PC-3 (cell line): ENCODE measurements at regions not wholly inside any gene's neighbourhood (a gene's known extent, or its start where the extent isn't known, plus 50 kb on each side); places are given as distances from the start of the nearest gene placed in this dataset.

Experiments used
- ATAC-seq: fragments of 200-7000 bp; cut with Tn5 transposase; 2 replicates; pipeline ENCODE4 v1.9.1; 2020; ENCODE audit warnings: mild to moderate bottlenecking, moderate library complexity
- BruUV-seq: library from RNA; stranded (reverse); fragments of 400-500 nt; replicated peaks from 2 replicates; lab custom pipeline; 2021; lab: Mats Ljungman, UMichigan
- CTCF ChIA-PET: fragments of 300-600 bp; sonication (Branson Sonifier 250); formaldehyde crosslinking; loops from one replicate; lab custom pipeline; 2022; ENCODE audit warnings: antibody characterized with exemption; lab: Charles Lee
- POLR2A ChIA-PET: fragments of 300-600 bp; sonication (Branson Sonifier 250); formaldehyde crosslinking; loops from one replicate; lab custom pipeline; 2022; ENCODE audit warnings: antibody characterized with exemption; ENCODE audit not compliant: unreplicated experiment; lab: Charles Lee
- DNase-seq: peaks from one replicate; pipeline ENCODE4 v3.0.0-alpha.2; 2015
- H2AFZ ChIP-seq: fragments of 300-600 bp; sonication (generic); 2 replicates; pipeline ENCODE4 v1.6.0; 2016; ENCODE audit warnings: antibody characterized with exemption, low read length
- H3F3A ChIP-seq: fragments of 300-600 bp; sonication (generic); one replicate; pipeline ENCODE4 v1.6.0; 2017; ENCODE audit warnings: antibody characterized with exemption, low read length, control low read depth, mild to moderate bottlenecking; ENCODE audit not compliant: unreplicated experiment
- H3K27ac ChIP-seq: fragments of 300-600 bp; sonication (generic); 2 replicates; pipeline ENCODE4 v1.5.1; 2016; ENCODE audit warnings: mild to moderate bottlenecking, low read length
- H3K27me3 ChIP-seq: fragments of 300-600 bp; sonication (generic); 2 replicates; pipeline ENCODE4 v1.6.1; 2016; ENCODE audit warnings: low read length, mixed read lengths
- H3K36me3 ChIP-seq: fragments of 300-600 bp; sonication (generic); 2 replicates; pipeline ENCODE4 v1.6.1; 2016; ENCODE audit warnings: low read depth, mixed run types, low read length, mixed read lengths
- H3K4me1 ChIP-seq: fragments of 300-600 bp; sonication (generic); 2 replicates; pipeline ENCODE4 v1.5.1; 2016; ENCODE audit warnings: low read length; ENCODE audit not compliant: insufficient read depth
- H3K4me2 ChIP-seq: fragments of 300-600 bp; sonication (generic); 2 replicates; pipeline ENCODE4 v1.6.0; 2016; ENCODE audit warnings: low read length
- H3K4me3 ChIP-seq: fragments of 300-600 bp; sonication (generic); 2 replicates; pipeline ENCODE4 v1.5.1; 2016; ENCODE audit warnings: mild to moderate bottlenecking, low read length, mixed read lengths
- H3K79me2 ChIP-seq: fragments of 300-600 bp; sonication (generic); 2 replicates; pipeline ENCODE4 v1.6.1; 2017; ENCODE audit warnings: low read length, mixed read lengths
- H3K9ac ChIP-seq: fragments of 300-600 bp; sonication (generic); 2 replicates; pipeline ENCODE4 v1.6.0; 2016; ENCODE audit warnings: mild to moderate bottlenecking, low read length
- H3K9me2 ChIP-seq: fragments of 300-600 bp; sonication (generic); replicated peaks from 2 replicates; pipeline ENCODE4 v1.6.1; 2016; ENCODE audit warnings: mixed run types, low read length, mixed read lengths
- H3K9me3 ChIP-seq: fragments of 300-600 bp; sonication (generic); 2 replicates; pipeline ENCODE4 v1.6.1; 2016; ENCODE audit warnings: low read length, mixed read lengths
- H4K20me1 ChIP-seq: fragments of 300-600 bp; sonication (generic); 2 replicates; pipeline ENCODE4 v1.6.1; 2016; ENCODE audit warnings: low read length, mixed read lengths
- CTCF ChIP-seq: fragments of 300-600 bp; sonication (generic); conservative IDR thresholded peaks from 2 replicates; pipeline ENCODE4 v1.5.1; 2017; ENCODE audit warnings: antibody characterized with exemption, low read depth, mild to moderate bottlenecking, low read length
- EZH2 ChIP-seq: fragments of 300-600 bp; sonication (generic); IDR thresholded peaks from one replicate; pipeline ENCODE4 v1.6.1; 2017; ENCODE audit warnings: antibody characterized with exemption, mild to moderate bottlenecking, low read length; ENCODE audit not compliant: unreplicated experiment
- EZH2phosphoT487 ChIP-seq: fragments of 300-600 bp; sonication (generic); IDR thresholded peaks from 2 replicates; pipeline ENCODE4 v1.6.1; 2018; ENCODE audit warnings: mild to moderate bottlenecking, antibody characterized with exemption, low read length, borderline replicate concordance
- intact Hi-C: fragments of 100-400 bp; cut with micrococcal nuclease; formaldehyde crosslinking; loops from 2 replicates; pipeline ENCODE4 v1.9.0; 2023

- POLR2A ChIA-PET, result no interaction called here
- Histone ChIP-seq H3K9ac (no peak overlapping the region), H3K9me2 (no peaks in the 10 kb centered on the region), H3K27ac (no peak overlapping the region), H3K4me2 (no peak overlapping the region), H3K4me3 (no peak overlapping the region), H3K9me3 (no peaks in the 10 kb centered on the region), H3K36me3 (no peaks in the 10 kb centered on the region), H3K4me1 (no peaks in the 10 kb centered on the region), H4K20me1 (no peaks in the 10 kb centered on the region), H3F3A (no peaks in the 10 kb centered on the region), H3K79me2 (no peaks in the 10 kb centered on the region), H3K27me3 (no peaks in the 10 kb centered on the region), H2AFZ (no peak overlapping the region)
- TF ChIP-seq EZH2phosphoT487, result no peak
- TF ChIP-seq CTCF, result no peak
- no peak for TF ChIP-seq EZH2
- no peak for ATAC-seq
- DNase-seq, result no peak
- intact Hi-C loops, result no loop called here
- no TSS peak for BruUV-seq
- CTCF ChIA-PET, result no interaction called here
Observed at GRCh38 chr17:33847900-33848299, 407.2 kb upstream of the CCL2 start.

GRCh38 chr17:33848433-33848832 lies 406.7 kb upstream of the CCL2 start:
- Histone ChIP-seq H3K4me2 (no peak overlapping the region), H3K4me3 (no peak overlapping the region), H3K27ac (no peak overlapping the region), H3K9ac (no peak overlapping the region), H3K79me2 (no peaks in the 10 kb centered on the region), H3K27me3 (no peaks in the 10 kb centered on the region), H3F3A (no peaks in the 10 kb centered on the region), H4K20me1 (no peaks in the 10 kb centered on the region), H2AFZ (no peak overlapping the region), H3K9me3 (no peaks in the 10 kb centered on the region), H3K4me1 (no peaks in the 10 kb centered on the region), H3K9me2 (no peaks in the 10 kb centered on the region), H3K36me3 (no peaks in the 10 kb centered on the region)
- no peak for TF ChIP-seq EZH2
- TF ChIP-seq CTCF, result no peak
- no peak for TF ChIP-seq EZH2phosphoT487
- no TSS peak for BruUV-seq
- ChIA-PET CTCF (no interaction called here), POLR2A (no interaction called here)
- DNase-seq (no peak), ATAC-seq (no peak)
- intact Hi-C loops, result no loop called here

GRCh38 chr17:33854596-33854995 lies 400.5 kb upstream of the CCL2 start:
- POLR2A ChIA-PET, result no interaction called here
- no peak overlapping the region for H3K27ac ChIP-seq
- H3F3A ChIP-seq, result no peaks in the 10 kb centered on the region
- TF ChIP-seq EZH2phosphoT487 (no peak), CTCF (no peak), EZH2 (no peak)
- BruUV-seq, result no TSS peak
- no peaks in the 10 kb centered on the region for H3K4me1 ChIP-seq
- intact Hi-C loops, result no loop called here
- no peaks in the 10 kb centered on the region for H4K20me1 ChIP-seq
- no peak overlapping the region for H3K4me3 ChIP-seq
- H3K9me3 ChIP-seq, result no peaks in the 10 kb centered on the region
- H2AFZ ChIP-seq, result no peak overlapping the region
- DNase-seq (no peak), ATAC-seq (no peak)
- H3K36me3 ChIP-seq, result no peaks in the 10 kb centered on the region
- H3K4me2 ChIP-seq, result no peak overlapping the region
- no peak overlapping the region for H3K9ac ChIP-seq
- no peaks in the 10 kb centered on the region for H3K27me3 ChIP-seq
- no peaks in the 10 kb centered on the region for H3K79me2 ChIP-seq
- CTCF ChIA-PET, result no interaction called here
- H3K9me2 ChIP-seq, result no peaks in the 10 kb centered on the region
